Activated CD4-positive, alpha-beta memory T cell treated with anti-CD3 and anti-CD28 coated beads, Interleukin-2, amount 10 ng/mL, durations not matched to agents 7 days and 5 days (primary cell): ENCODE measurements at regions not wholly inside any gene's neighbourhood (a gene's known extent, or its start where the extent isn't known, plus 50 kb on each side); places are given as distances from the start of the nearest gene placed in this dataset.

Source experiments
- CTCF ChIA-PET: fragments of 350-600 bp; sonication (Branson Sonifier 250); formaldehyde crosslinking; loops from one replicate; lab custom pipeline; 2021; ENCODE audit warnings: antibody characterized with exemption, inconsistent platforms; lab: Charles Lee
- POLR2A ChIA-PET: fragments of 350-600 bp; sonication (Branson Sonifier 250); formaldehyde crosslinking; loops from one replicate; lab custom pipeline; 2021; ENCODE audit warnings: antibody characterized with exemption; lab: Charles Lee
- DNase-seq: peaks from one replicate; pipeline ENCODE4 v3.0.0-alpha.2; 2020
- H3K27ac Mint-ChIP-seq: one replicate; pipeline ENCODE4 v1.8.0; 2021; ENCODE audit warnings: mild to moderate bottlenecking, mixed read lengths
- H3K27me3 Mint-ChIP-seq: one replicate; pipeline ENCODE4 v1.8.0; 2021; ENCODE audit warnings: mixed read lengths
- H3K36me3 Mint-ChIP-seq: one replicate; pipeline ENCODE4 v1.8.0; 2021; ENCODE audit warnings: low read depth, mixed read lengths
- H3K4me1 Mint-ChIP-seq: one replicate; pipeline ENCODE4 v1.8.0; 2021; ENCODE audit warnings: mixed read lengths
- H3K4me3 Mint-ChIP-seq: one replicate; pipeline ENCODE4 v1.8.0; 2021; ENCODE audit warnings: mild to moderate bottlenecking, mixed read lengths
- H3K9me3 Mint-ChIP-seq: one replicate; pipeline ENCODE4 v1.8.0; 2021; ENCODE audit warnings: mixed read lengths

DNA sequence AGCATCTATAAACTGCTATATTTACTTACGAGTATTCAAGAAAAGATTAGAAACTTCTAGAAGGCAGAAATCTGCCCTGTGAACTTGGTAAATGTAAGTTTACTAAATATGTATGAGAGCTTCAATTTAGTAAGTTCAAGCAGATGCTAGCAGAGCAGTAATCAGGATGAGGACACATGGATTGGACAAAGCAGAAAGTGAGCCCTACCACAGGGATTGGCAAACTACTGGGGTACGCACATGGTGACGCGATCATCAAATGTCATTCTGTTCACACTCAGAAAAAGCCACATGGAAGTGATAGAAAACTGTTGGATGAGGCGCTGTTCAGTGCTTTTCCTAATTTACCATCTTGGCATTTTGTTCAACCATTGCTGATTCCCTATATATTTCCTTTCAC lies 360.2 kb upstream of the ZNF385D start:
- no peak for DNase-seq
- H3K4me3 Mint-ChIP-seq: no peak overlapping the region
- H3K9me3 Mint-ChIP-seq: peaks cover 4% of the 10 kb centered on the region
- CTCF ChIA-PET: no interaction called here
- no peak overlapping the region for H3K27ac Mint-ChIP-seq
- H3K4me1 Mint-ChIP-seq: no peaks in the 10 kb centered on the region
- no peaks in the 10 kb centered on the region for H3K36me3 Mint-ChIP-seq
- POLR2A ChIA-PET: no interaction called here
- H3K27me3 Mint-ChIP-seq: no peaks in the 10 kb centered on the region

DNA sequence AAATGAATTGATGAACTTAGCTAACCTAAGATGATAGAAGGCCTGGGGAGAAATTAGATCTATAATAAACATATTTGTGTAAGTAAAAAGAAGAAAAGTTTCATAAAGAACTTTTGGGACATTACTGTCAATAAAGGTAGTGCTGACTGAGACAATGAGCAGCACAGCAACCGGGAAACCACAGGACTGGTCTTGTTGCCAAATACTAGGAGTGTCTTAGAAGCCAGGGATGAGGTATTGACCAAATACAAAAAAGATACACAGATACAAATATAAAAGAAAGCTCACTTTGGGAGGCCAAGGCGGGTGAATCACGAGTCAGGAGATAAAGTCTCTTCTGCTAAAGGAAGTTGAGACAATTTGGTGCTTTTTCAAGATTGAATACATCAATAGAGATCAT lies 362.4 kb upstream of the ZNF385D start:
- Mint-ChIP-seq H3K4me1 (no peaks in the 10 kb centered on the region), H3K9me3 (peaks cover 2% of the 10 kb centered on the region), H3K36me3 (no peaks in the 10 kb centered on the region), H3K27ac (no peak overlapping the region), H3K4me3 (no peak overlapping the region), H3K27me3 (no peaks in the 10 kb centered on the region)
- ChIA-PET POLR2A (no interaction called here), CTCF (no interaction called here)
- DNase-seq: no peak

DNA sequence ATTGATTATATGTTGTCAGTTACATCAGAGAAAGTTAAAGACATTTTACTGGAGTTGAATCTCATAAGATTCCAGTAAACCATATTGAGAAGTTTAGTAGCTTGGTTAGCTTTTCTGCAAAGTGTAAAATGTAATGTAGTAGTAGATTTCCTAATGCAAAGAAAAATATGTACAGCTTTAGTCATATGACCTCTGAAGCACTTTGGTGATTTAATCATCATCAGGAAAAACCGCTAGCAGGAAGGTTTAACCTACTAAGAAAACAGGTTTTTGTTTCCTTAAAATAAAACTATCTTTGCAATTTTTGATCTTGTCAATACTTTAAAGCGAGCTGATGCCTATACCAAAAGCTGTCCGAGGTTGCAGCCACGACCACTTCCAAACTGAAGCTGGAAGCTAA lies 364.6 kb upstream of the ZNF385D start:
- DNase-seq: no peak
- H3K36me3 Mint-ChIP-seq: no peaks in the 10 kb centered on the region
- H3K9me3 Mint-ChIP-seq: no peaks in the 10 kb centered on the region
- no peaks in the 10 kb centered on the region for H3K27me3 Mint-ChIP-seq
- ChIA-PET CTCF (interaction anchor here (0.6 kb wide), 1 partner anchor 1050 kb away, joined by 3 read pairs; no protein-coding TSS in a partner anchor), POLR2A (no interaction called here)
- H3K27ac Mint-ChIP-seq: no peak overlapping the region
- no peaks in the 10 kb centered on the region for H3K4me1 Mint-ChIP-seq
- H3K4me3 Mint-ChIP-seq: no peak overlapping the region

DNA sequence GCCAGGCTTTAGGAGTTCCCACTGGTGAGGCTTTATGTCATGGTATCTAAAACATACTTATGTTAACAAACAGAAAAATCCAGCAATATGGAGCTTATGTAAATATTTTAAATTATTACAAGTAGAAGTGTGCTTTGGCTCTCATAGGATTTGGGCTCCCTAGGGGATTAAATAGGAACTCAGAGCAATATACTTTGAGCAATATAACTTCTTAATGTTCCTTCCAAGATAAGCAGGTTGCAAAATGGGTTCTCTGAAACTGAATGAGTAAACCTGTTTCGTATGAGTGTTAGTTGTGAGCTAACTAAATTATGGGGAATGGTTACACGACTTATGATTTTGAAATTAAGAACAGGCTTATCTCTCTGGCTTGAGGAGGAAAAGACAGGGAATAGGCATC lies 366.1 kb upstream of the ZNF385D start:
- Mint-ChIP-seq H3K27ac (no peak overlapping the region), H3K4me3 (no peak overlapping the region), H3K4me1 (no peaks in the 10 kb centered on the region), H3K9me3 (no peaks in the 10 kb centered on the region), H3K27me3 (no peaks in the 10 kb centered on the region), H3K36me3 (no peaks in the 10 kb centered on the region)
- no peak for DNase-seq
- POLR2A ChIA-PET: no interaction called here
- CTCF ChIA-PET: interaction anchor here (1.6 kb wide), 1 partner anchor 10 kb away, joined by 5 read pairs; no protein-coding TSS in a partner anchor

DNA sequence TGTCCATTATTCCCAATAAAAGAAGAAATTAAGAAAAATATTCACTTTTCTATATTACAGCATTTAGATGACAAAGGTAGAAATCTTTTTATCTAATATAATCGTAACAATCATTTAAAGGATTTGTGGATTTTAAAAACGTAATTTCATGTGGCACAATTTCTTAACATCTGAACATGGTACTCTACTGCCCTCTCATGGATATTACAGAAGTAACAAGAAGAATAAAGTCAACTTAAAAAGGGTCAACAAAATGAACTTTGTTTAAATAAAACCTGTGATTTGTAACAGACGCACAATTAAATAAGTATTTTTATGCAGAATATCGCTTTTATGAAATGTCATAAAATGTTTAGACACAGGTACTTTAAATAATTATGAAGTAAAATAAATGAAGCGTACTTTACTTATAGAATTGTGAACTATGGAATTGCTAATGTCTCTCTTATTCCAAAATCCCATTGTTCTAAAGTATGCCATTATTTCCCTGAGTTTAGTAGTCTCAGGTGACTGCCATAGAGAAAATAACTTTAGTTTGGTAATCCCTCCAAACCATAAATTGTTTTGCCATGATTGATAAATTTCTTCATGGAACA lies 366.8 kb upstream of the ZNF385D start:
- Mint-ChIP-seq H3K27ac (no peak overlapping the region), H3K36me3 (no peaks in the 10 kb centered on the region), H3K4me1 (no peaks in the 10 kb centered on the region), H3K27me3 (no peaks in the 10 kb centered on the region), H3K9me3 (no peaks in the 10 kb centered on the region), H3K4me3 (no peak overlapping the region)
- POLR2A ChIA-PET: no interaction called here
- CTCF ChIA-PET: interaction anchor here (1.6 kb wide), 1 partner anchor 11 kb away, joined by 5 read pairs; no protein-coding TSS in a partner anchor
- no peak for DNase-seq

DNA sequence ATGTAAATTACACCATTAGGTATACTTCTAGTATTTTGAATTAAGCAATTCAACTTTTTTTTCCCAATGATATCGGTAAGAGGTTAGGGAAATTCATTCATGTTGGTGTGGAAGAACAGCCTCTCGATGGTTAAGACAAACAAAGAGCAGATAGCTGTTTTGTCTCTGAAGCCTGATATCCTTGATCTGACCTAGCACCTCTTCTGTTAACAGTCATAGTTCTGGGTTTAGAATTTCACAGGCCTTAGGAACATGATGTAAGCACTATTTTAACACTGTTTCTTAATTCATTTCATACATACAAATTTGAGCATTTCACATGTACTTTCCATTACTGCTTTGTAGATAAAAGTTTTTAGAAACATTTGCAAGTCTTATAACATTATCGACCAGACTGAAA lies 367.5 kb upstream of the ZNF385D start:
- Mint-ChIP-seq H3K36me3 (no peaks in the 10 kb centered on the region), H3K9me3 (no peaks in the 10 kb centered on the region), H3K27ac (no peak overlapping the region)

DNA sequence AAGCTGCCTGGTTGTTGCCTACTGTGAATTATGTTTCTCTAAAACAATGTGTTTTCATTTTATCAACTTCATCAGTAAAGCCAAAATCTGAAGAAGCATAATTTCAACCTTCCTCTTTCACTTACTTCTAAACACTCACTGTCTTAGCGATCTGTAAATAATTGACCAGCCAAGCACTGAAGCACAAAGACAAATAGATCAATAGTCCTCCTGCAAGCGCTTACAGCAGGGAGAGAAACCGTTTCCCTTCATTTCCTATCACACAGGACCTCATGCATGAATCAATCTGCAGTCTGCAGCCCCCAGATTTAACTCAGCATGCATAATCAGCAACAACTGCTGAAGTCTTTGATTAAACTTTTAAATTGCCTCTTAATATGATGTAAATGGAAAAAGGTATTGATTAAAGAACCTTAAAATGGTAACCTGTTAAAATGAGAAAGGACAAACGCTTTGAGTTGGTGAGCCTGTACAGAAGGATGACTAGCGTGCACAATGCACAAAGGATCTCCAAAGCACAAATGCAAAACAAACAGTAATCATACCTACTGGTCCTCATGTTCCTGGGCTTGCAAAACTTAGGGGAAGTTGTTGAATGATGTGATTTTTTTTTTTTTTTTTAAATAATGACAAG lies 370.2 kb upstream of the ZNF385D start:
- H3K9me3 Mint-ChIP-seq: no peaks in the 10 kb centered on the region
- POLR2A ChIA-PET: no interaction called here
- H3K4me3 Mint-ChIP-seq: no peak overlapping the region
- no peak overlapping the region for H3K27ac Mint-ChIP-seq
- DNase-seq: no peak
- CTCF ChIA-PET: no interaction called here
- H3K27me3 Mint-ChIP-seq: no peaks in the 10 kb centered on the region
- H3K36me3 Mint-ChIP-seq: no peaks in the 10 kb centered on the region
- no peaks in the 10 kb centered on the region for H3K4me1 Mint-ChIP-seq

More for the DNA sequence above, 367.5 kb upstream of the ZNF385D start:
- ChIA-PET POLR2A (no interaction called here), CTCF (no interaction called here)
- Mint-ChIP-seq H3K4me3 (no peak overlapping the region), H3K27me3 (no peaks in the 10 kb centered on the region), H3K4me1 (no peaks in the 10 kb centered on the region)
- DNase-seq: no peak

DNA sequence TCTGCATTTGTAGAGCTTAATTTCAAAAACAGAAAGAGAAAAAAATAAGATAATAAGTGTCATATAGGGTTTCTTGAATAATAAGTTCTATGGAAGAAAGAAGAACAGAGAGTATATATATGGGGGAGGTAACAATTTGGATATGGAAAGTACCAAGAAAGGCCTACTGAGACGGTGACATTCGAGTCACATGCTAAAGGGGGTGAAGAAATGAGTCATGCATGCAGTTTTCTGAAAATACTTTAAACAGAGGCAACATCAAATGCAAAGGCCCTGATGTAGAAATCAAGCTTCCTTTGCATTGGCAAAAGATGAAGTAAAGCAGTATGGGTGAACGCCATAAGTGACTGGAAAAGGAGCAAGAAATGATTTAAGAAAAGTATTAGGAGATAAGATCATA lies 371.6 kb upstream of the ZNF385D start:
- no peak for DNase-seq
- peaks cover 1% of the 10 kb centered on the region for H3K9me3 Mint-ChIP-seq
- H3K36me3 Mint-ChIP-seq: no peaks in the 10 kb centered on the region
- no peak overlapping the region for H3K27ac Mint-ChIP-seq
- H3K4me1 Mint-ChIP-seq: no peaks in the 10 kb centered on the region
- ChIA-PET POLR2A (no interaction called here), CTCF (no interaction called here)
- H3K4me3 Mint-ChIP-seq: no peak overlapping the region
- H3K27me3 Mint-ChIP-seq: no peaks in the 10 kb centered on the region

DNA sequence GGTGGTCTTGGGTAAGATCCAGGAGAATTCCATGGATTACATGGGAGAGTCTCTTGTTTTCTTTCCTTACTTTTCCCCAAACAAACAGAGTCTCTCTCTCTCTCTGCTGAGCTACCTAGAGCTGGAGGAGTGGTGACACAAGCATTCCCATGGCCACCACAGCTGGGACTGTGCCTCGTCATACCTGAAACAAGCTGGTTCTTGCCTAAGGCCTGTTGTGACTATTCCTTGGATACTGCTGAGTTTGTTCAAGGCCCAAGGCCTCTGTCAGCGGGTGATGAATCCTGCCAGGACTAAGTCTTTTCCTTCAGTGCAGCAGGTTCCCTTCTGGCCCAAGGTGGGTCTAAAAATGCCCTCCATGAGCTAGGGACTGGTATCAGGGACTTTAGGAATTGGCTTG lies 378.1 kb upstream of the ZNF385D start:
- H3K27ac Mint-ChIP-seq: no peak overlapping the region
- no peak for DNase-seq
- no peaks in the 10 kb centered on the region for H3K36me3 Mint-ChIP-seq
- H3K4me3 Mint-ChIP-seq: no peak overlapping the region
- H3K9me3 Mint-ChIP-seq: peaks cover 1% of the 10 kb centered on the region
- H3K4me1 Mint-ChIP-seq: no peaks in the 10 kb centered on the region
- ChIA-PET CTCF (no interaction called here), POLR2A (no interaction called here)
- H3K27me3 Mint-ChIP-seq: no peaks in the 10 kb centered on the region

DNA sequence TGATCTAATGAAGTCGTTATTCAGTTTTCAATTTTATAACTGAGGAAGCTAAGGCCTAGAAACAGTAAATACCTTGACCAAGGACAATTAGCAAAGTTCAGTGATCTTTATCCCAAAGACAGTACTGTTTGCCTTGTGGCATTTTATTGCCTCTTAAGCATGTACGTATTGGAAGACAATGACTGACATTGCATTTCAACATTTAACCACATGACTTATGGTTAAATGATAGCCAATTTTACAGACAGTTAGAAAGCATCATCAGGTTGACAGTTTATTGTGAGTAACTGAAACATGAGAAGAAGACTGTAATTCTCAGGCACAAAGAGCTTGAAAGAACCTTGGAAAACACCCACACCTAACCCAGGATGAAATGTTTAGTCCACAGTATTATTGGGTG lies 390.8 kb upstream of the ZNF385D start:
- Mint-ChIP-seq H3K27ac (no peak overlapping the region), H3K4me1 (no peaks in the 10 kb centered on the region), H3K9me3 (peaks cover 4% of the 10 kb centered on the region), H3K4me3 (no peak overlapping the region), H3K36me3 (no peaks in the 10 kb centered on the region), H3K27me3 (no peaks in the 10 kb centered on the region)
- DNase-seq: no peak
- ChIA-PET POLR2A (no interaction called here), CTCF (no interaction called here)

DNA sequence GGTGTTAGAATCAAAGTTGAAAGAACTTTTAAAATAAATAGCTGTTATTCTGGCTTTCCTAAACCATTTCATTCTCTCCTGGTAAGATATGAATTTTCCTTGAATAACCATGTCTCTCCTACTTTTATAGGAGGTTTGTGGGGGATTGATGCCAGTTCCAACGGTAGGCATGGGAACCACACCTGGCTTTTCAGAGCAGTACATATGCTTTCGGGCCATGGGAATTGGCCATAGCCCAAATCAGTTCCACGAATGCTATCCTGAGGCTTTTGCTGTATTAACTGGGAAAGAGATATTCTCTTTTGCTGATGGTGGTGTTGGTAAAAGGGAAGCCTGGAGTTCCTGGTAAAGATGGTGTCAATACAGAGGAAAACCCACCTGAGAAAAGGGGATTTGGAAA lies 396.2 kb upstream of the ZNF385D start:
- Mint-ChIP-seq H3K4me1 (no peaks in the 10 kb centered on the region), H3K27me3 (no peaks in the 10 kb centered on the region), H3K27ac (no peak overlapping the region), H3K4me3 (no peak overlapping the region), H3K36me3 (no peaks in the 10 kb centered on the region), H3K9me3 (no peaks in the 10 kb centered on the region)
- POLR2A ChIA-PET: no interaction called here
- no peak for DNase-seq
- CTCF ChIA-PET: no interaction called here

DNA sequence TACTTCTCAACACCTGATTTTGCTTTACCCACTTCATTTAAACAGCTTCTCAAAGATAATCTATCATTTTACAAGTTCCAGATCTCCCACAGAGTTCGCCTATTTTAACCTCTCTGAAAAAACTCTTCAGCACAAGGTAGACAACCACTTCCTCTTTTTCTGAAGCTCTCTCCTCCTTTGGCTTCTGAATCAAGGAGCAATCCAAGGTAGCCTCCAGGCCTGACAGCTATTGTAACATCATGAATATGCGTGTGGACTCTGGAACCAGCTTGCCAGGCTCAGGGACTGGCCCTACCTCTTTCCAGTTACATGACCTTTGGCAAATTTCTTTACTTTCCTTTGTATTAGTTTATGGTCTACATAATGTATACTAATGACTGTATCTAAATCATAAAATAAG lies 405.9 kb upstream of the ZNF385D start:
- CTCF ChIA-PET: no interaction called here
- H3K4me3 Mint-ChIP-seq: no peak overlapping the region
- no peak for DNase-seq
- peaks cover 5% of the 10 kb centered on the region for H3K9me3 Mint-ChIP-seq
- no peaks in the 10 kb centered on the region for H3K36me3 Mint-ChIP-seq
- no peaks in the 10 kb centered on the region for H3K4me1 Mint-ChIP-seq
- POLR2A ChIA-PET: no interaction called here
- H3K27ac Mint-ChIP-seq: no peak overlapping the region
- H3K27me3 Mint-ChIP-seq: no peaks in the 10 kb centered on the region

DNA sequence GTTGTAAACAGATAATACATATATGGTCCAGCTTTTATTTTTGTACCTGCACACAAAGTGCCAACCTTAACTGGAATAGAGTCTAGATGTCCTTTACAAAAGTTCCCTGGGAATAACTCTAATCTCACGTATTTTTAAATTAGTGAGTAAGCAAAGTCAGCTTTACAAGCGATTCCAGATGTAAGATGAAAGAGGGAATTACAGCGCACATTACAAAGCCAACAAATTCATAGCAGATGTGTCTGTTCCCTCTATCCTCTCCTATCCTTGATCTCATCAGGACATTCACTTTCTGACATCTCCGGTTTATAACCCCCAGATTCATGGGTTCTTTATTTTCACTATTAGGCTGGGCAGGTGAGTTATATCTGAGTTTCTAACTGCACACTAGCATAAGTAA lies 406.8 kb upstream of the ZNF385D start:
- CTCF ChIA-PET: no interaction called here
- Mint-ChIP-seq H3K9me3 (peaks cover 3% of the 10 kb centered on the region), H3K4me3 (no peak overlapping the region), H3K36me3 (no peaks in the 10 kb centered on the region), H3K4me1 (no peaks in the 10 kb centered on the region), H3K27ac (no peak overlapping the region), H3K27me3 (no peaks in the 10 kb centered on the region)
- POLR2A ChIA-PET: no interaction called here
- no peak for DNase-seq

DNA sequence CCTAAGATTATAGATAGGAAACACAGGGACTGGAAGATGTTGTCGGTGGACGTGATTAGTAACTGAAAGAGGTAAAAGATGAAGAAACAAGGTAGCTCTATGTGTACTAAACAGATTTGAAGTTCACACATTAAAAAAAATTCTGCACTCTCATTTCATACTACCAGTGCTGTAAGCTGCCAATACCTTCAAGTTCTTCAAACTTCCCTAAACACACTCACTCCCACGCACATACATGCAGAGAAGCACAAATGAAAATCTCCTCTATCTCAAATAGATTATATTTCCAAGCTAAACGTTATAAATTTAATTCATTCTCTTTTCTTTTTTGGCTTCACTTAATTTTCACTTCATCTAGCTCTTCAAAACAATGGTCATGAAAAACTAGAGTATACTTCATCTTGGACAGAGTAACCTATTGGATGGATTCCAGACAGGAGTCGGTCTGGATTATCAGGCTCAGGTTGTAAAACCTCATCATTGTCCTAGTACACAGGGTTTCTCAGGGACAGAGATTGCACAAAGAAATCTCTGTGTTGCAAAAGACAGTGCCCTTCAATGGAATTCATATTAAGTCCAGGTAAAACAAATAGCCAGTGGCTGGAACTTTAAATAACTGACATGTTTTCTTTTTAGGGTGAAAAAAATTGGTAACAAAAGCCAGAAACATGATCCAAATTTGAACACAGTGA lies 408.1 kb upstream of the ZNF385D start:
- POLR2A ChIA-PET: no interaction called here
- CTCF ChIA-PET: no interaction called here
- DNase-seq: no peak
- H3K36me3 Mint-ChIP-seq: no peaks in the 10 kb centered on the region
- peaks cover 3% of the 10 kb centered on the region for H3K9me3 Mint-ChIP-seq
- H3K4me3 Mint-ChIP-seq: no peak overlapping the region
- no peaks in the 10 kb centered on the region for H3K4me1 Mint-ChIP-seq
- H3K27ac Mint-ChIP-seq: no peak overlapping the region
- no peaks in the 10 kb centered on the region for H3K27me3 Mint-ChIP-seq
